ENCODE measurements at regions not wholly inside any gene's neighbourhood (a gene's known extent, or its start where the extent isn't known, plus 50 kb on each side); places are given as distances from the start of the nearest gene placed in this dataset.
"Not testable (repeated sequence)": the region's sequence is repeated elsewhere in the genome, so short reads cannot be mapped to it uniquely, and the experiment has no call there.

DNA sequence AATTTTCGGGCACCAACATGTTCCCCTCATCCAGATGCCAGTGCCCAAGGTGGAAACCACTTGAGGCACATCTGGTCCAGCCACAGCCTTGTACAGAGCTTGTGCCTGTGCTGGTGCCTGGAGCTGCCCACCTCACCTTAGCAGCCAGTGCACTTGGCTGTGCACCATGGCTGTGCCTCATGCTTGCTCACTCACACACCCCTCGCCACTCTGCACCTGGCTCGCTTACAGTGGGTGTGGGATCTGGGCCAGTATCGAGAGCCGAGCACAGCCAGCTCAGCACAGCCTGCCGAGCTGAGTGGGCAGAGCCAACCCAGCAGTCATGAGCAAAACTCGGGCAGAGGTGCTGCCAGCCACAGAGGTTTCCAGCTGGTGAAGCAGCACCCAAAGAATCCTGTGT lies 139.9 kb upstream of the NUPR2 start:
- H3K4me1 ChIP-seq (ENCODE audit: control insufficient read depth in 3 of 3, insufficient read depth in 3 of 3, low read length in 3 of 3): no peaks in the 10 kb centered on the region
- H3K27me3 ChIP-seq (ENCODE audit: control insufficient read depth in 3 of 3, insufficient read depth in 3 of 3, low read length in 3 of 3): no peaks in the 10 kb centered on the region
- no peak overlapping the region for H3K4me3 ChIP-seq (ENCODE audit: low read length in 3 of 3)
- no peak overlapping the region for H3K9ac ChIP-seq (ENCODE audit: low read depth in 1 of 3, low read length in 3 of 3)
- no peak overlapping the region for H3K27ac ChIP-seq (ENCODE audit: low read depth, low read length)
- H3K36me3 ChIP-seq (ENCODE audit: control insufficient read depth in 3 of 3, insufficient read depth in 3 of 3, low read length in 3 of 3): no peaks in the 10 kb centered on the region
- H3K9me3 ChIP-seq (ENCODE audit: control insufficient read depth in 3 of 3, low read length in 3 of 3): no peaks in the 10 kb centered on the region

DNA sequence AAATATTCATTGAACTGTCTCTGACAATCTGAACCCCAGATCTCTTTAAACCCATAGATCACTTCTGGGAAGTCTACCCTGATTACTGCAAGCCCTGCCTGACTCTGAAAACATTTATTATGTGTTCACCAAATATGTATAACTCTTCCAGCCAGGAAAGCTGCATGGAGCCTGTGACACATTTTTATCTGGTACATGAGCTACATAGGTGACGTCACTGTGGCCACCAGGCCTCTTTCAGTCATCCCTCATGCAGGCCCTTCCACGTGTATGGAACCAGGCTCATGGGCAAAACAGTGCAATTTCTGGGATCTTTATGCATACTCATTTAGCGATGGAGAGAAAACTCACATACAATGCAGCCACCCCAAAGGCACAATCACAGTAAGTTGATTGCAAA lies 133.9 kb upstream of the NUPR2 start:
- Histone ChIP-seq H3K27me3 (ENCODE audit: control insufficient read depth in 3 of 3, insufficient read depth in 3 of 3, low read length in 3 of 3) (no peaks in the 10 kb centered on the region), H3K27ac (ENCODE audit: low read depth, low read length) (no peak overlapping the region), H3K4me3 (ENCODE audit: low read length in 3 of 3) (no peak overlapping the region), H3K36me3 (ENCODE audit: control insufficient read depth in 3 of 3, insufficient read depth in 3 of 3, low read length in 3 of 3) (no peaks in the 10 kb centered on the region), H3K4me1 (ENCODE audit: control insufficient read depth in 3 of 3, insufficient read depth in 3 of 3, low read length in 3 of 3) (no peaks in the 10 kb centered on the region), H3K9ac (ENCODE audit: low read depth in 1 of 3, low read length in 3 of 3) (no peak overlapping the region), H3K9me3 (ENCODE audit: control insufficient read depth in 3 of 3, low read length in 3 of 3) (no peaks in the 10 kb centered on the region)

DNA sequence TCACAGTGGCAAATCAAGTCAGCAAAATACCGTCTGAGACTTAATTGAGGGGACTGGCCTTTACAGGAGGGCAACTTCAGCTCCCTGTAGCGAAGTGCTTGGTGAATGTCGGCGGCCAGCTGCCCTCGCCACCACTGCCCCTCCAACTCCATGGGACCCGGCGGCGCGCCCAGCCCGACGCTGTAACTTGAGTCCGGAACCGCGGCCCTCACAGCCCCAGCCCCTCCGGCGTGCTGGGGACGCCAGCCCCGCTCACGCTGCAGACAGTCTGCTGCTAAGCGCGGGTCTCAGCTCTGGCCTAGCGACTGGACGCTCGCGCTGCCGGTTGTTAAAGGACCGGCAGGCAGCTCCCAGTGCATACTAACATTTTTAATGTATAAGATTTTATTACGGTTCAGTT lies 113.4 kb upstream of the NUPR2 start:
- Histone ChIP-seq H3K9ac (ENCODE audit: low read depth in 1 of 3, low read length in 3 of 3) (no peak overlapping the region), H3K4me3 (ENCODE audit: low read length in 3 of 3) (no peak overlapping the region), H3K4me1 (ENCODE audit: control insufficient read depth in 3 of 3, insufficient read depth in 3 of 3, low read length in 3 of 3) (no peaks in the 10 kb centered on the region), H3K36me3 (ENCODE audit: control insufficient read depth in 3 of 3, insufficient read depth in 3 of 3, low read length in 3 of 3) (no peaks in the 10 kb centered on the region), H3K27ac (ENCODE audit: low read depth, low read length) (no peak overlapping the region), H3K27me3 (ENCODE audit: control insufficient read depth in 3 of 3, insufficient read depth in 3 of 3, low read length in 3 of 3) (no peaks in the 10 kb centered on the region), H3K9me3 (ENCODE audit: control insufficient read depth in 3 of 3, low read length in 3 of 3) (peaks cover 0 to 3% (median 0%) of the 10 kb centered on the region in 3 donors)

DNA sequence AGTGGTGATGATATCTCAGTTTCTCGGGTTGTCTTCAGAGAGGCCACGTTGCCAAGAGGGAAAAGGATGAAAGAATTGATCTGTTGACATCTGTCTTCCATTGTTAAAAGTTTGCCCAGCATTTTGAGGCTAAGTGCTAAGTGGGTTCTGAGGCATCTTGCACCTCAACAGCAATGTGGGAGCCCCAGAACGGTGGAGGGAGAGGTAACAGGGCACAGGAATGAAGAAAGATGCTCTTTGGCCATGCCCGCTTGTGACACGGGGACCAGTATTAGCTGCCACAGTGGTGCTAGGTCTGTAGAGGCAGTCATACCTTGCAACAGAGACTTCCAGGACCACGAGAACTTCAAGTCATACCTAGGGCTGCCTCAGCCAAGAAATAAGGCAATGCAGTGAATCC lies 106.6 kb upstream of the NUPR2 start:
- H3K27me3 ChIP-seq (ENCODE audit: control insufficient read depth in 3 of 3, insufficient read depth in 3 of 3, low read length in 3 of 3): no peaks in the 10 kb centered on the region
- H3K4me3 ChIP-seq (ENCODE audit: low read length in 3 of 3): no peak overlapping the region

DNA sequence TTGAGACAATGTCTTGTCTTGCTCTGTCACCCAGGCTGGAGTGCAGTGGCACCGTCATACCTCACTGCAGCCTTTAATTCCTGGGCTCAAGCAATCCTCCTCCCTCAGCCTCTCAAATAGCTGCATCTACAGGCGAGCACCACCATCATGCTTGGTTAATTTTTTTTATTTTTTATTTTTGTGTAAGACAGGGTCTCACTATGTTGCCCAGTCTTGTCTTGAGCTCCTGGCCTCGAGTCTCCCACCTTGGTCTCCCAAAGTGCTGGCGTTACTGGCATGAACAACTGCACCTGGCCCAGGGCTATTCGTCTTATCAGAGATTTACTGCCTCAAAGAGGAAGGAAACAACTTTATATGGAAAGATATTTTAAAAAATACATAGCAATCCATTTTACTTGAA lies 102.8 kb upstream of the NUPR2 start:
- H3K9ac ChIP-seq (ENCODE audit: low read depth in 1 of 3, low read length in 3 of 3): no peak overlapping the region
- no peaks in the 10 kb centered on the region for H3K36me3 ChIP-seq (ENCODE audit: control insufficient read depth in 3 of 3, insufficient read depth in 3 of 3, low read length in 3 of 3)
- no peak overlapping the region for H3K4me3 ChIP-seq (ENCODE audit: low read length in 3 of 3)
- H3K27me3 ChIP-seq (ENCODE audit: control insufficient read depth in 3 of 3, insufficient read depth in 3 of 3, low read length in 3 of 3): no peaks in the 10 kb centered on the region
- no peaks in the 10 kb centered on the region for H3K4me1 ChIP-seq (ENCODE audit: control insufficient read depth in 3 of 3, insufficient read depth in 3 of 3, low read length in 3 of 3)
- no peak overlapping the region for H3K27ac ChIP-seq (ENCODE audit: low read depth, low read length)
- peaks cover 2 to 10% (median 4%) of the 10 kb centered on the region in 3 donors for H3K9me3 ChIP-seq (ENCODE audit: control insufficient read depth in 3 of 3, low read length in 3 of 3)

More for the DNA sequence above, 106.6 kb upstream of the NUPR2 start:
- Histone ChIP-seq H3K4me1 (ENCODE audit: control insufficient read depth in 3 of 3, insufficient read depth in 3 of 3, low read length in 3 of 3) (no peaks in the 10 kb centered on the region), H3K27ac (ENCODE audit: low read depth, low read length) (no peak overlapping the region), H3K36me3 (ENCODE audit: control insufficient read depth in 3 of 3, insufficient read depth in 3 of 3, low read length in 3 of 3) (no peaks in the 10 kb centered on the region), H3K9me3 (ENCODE audit: control insufficient read depth in 3 of 3, low read length in 3 of 3) (peaks cover 0 to 3% (median 0%) of the 10 kb centered on the region in 3 donors), H3K9ac (ENCODE audit: low read depth in 1 of 3, low read length in 3 of 3) (no peak overlapping the region)

DNA sequence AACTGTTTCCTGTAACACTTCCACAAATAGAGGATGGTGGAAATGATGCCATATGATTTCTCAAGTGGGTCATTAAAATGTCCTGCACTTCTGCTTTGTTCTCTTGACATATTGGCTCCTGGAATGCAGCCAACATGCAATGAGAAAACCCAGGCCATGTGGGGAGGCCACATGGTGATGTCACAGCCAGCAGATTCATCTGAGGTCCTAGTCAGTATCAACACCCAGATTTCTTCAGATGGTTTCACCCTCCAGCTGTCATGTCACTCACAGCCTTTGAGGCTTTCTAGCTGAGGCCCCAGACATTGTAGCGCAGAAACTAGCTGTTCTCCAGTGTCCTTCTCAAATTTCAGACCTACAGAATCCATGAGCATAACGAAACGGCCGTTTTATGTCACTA lies 102.3 kb upstream of the NUPR2 start:
- H3K4me1 ChIP-seq (ENCODE audit: control insufficient read depth in 3 of 3, insufficient read depth in 3 of 3, low read length in 3 of 3): no peaks in the 10 kb centered on the region
- no peaks in the 10 kb centered on the region for H3K36me3 ChIP-seq (ENCODE audit: control insufficient read depth in 3 of 3, insufficient read depth in 3 of 3, low read length in 3 of 3)
- no peaks in the 10 kb centered on the region for H3K27me3 ChIP-seq (ENCODE audit: control insufficient read depth in 3 of 3, insufficient read depth in 3 of 3, low read length in 3 of 3)
- H3K4me3 ChIP-seq (ENCODE audit: low read length in 3 of 3): no peak overlapping the region
- no peak overlapping the region for H3K9ac ChIP-seq (ENCODE audit: low read depth in 1 of 3, low read length in 3 of 3)
- H3K9me3 ChIP-seq (ENCODE audit: control insufficient read depth in 3 of 3, low read length in 3 of 3): peaks cover 2 to 10% (median 4%) of the 10 kb centered on the region in 3 donors
- no peak overlapping the region for H3K27ac ChIP-seq (ENCODE audit: low read depth, low read length)

DNA sequence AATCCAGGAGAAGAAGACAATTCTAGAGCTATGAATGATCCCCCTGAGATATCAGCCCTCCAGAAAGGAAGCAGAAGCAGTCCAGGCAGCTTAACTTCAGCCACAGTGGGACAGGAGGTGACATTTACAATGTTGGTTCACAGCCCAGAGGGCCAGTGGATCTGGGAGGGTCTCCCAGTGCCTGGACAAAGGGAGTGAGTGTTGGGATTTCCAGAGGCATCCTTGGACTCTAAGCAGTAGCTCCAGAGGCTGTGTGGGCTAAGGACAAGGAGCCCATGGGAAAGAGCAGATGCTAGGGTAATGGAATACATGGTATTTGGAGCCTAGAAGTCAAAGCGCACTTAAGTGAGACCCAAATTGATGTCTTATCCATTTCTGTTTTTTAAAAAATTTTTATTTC lies 97.4 kb upstream of the NUPR2 start:
- Histone ChIP-seq H3K9me3 (ENCODE audit: control insufficient read depth in 3 of 3, low read length in 3 of 3) (peaks cover 2 to 7% (median 4%) of the 10 kb centered on the region in 3 donors), H3K27me3 (ENCODE audit: control insufficient read depth in 3 of 3, insufficient read depth in 3 of 3, low read length in 3 of 3) (no peaks in the 10 kb centered on the region), H3K4me3 (ENCODE audit: low read length in 3 of 3) (no peak overlapping the region), H3K27ac (ENCODE audit: low read depth, low read length) (no peak overlapping the region), H3K36me3 (ENCODE audit: control insufficient read depth in 3 of 3, insufficient read depth in 3 of 3, low read length in 3 of 3) (no peaks in the 10 kb centered on the region), H3K9ac (ENCODE audit: low read depth in 1 of 3, low read length in 3 of 3) (no peak overlapping the region), H3K4me1 (ENCODE audit: control insufficient read depth in 3 of 3, insufficient read depth in 3 of 3, low read length in 3 of 3) (no peaks in the 10 kb centered on the region)

DNA sequence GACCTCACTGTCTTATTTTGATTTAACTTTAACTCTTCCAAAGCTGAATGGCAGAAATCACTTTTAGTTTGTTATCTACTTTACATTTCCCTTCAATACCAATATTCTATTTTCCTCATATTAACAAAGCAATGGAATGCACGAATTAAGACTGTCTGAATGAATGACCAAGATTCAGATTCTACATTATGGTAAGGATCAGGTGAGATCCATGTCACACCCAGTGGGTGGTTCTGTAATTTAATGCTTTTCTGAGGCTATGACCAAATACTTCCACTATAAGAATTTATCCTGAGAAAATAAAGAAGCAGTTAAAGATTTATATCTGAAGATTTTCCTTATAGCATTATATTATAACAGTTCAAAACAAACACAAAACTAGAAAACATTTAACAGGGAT lies 90.2 kb upstream of the NUPR2 start:
- no peak overlapping the region for H3K27ac ChIP-seq (ENCODE audit: low read depth, low read length)
- no peaks in the 10 kb centered on the region for H3K9me3 ChIP-seq (ENCODE audit: control insufficient read depth in 3 of 3, low read length in 3 of 3)
- H3K4me3 ChIP-seq (ENCODE audit: low read length in 3 of 3): no peak overlapping the region
- H3K36me3 ChIP-seq (ENCODE audit: control insufficient read depth in 3 of 3, insufficient read depth in 3 of 3, low read length in 3 of 3): no peaks in the 10 kb centered on the region
- no peaks in the 10 kb centered on the region for H3K27me3 ChIP-seq (ENCODE audit: control insufficient read depth in 3 of 3, insufficient read depth in 3 of 3, low read length in 3 of 3)
- H3K9ac ChIP-seq (ENCODE audit: low read depth in 1 of 3, low read length in 3 of 3): no peak overlapping the region
- H3K4me1 ChIP-seq (ENCODE audit: control insufficient read depth in 3 of 3, insufficient read depth in 3 of 3, low read length in 3 of 3): no peaks in the 10 kb centered on the region

DNA sequence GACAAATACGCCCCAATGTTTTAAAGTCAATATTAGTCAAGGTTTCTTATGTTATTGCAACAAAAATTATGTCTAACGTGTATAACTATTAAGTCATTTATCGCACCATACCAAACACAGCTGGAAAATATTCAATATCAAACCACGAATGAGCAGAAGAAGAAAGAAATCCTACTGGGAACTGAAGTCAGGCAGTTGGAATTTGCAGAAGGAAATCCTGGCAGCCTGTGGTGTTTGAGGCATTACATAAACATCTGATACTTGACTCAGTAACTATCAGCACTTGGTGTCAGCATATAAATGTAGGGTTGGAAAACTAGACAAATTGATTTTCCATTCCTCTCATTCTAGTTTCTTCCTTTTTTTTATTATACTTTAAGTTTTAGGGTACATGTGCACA lies 83.4 kb upstream of the NUPR2 start:
- Histone ChIP-seq H3K27ac (ENCODE audit: low read depth, low read length) (no peak overlapping the region), H3K4me1 (ENCODE audit: control insufficient read depth in 3 of 3, insufficient read depth in 3 of 3, low read length in 3 of 3) (no peaks in the 10 kb centered on the region), H3K27me3 (ENCODE audit: control insufficient read depth in 3 of 3, insufficient read depth in 3 of 3, low read length in 3 of 3) (no peaks in the 10 kb centered on the region), H3K36me3 (ENCODE audit: control insufficient read depth in 3 of 3, insufficient read depth in 3 of 3, low read length in 3 of 3) (no peaks in the 10 kb centered on the region), H3K9me3 (ENCODE audit: control insufficient read depth in 3 of 3, low read length in 3 of 3) (no peaks in the 10 kb centered on the region), H3K4me3 (ENCODE audit: low read length in 3 of 3) (no peak overlapping the region), H3K9ac (ENCODE audit: low read depth in 1 of 3, low read length in 3 of 3) (no peak overlapping the region)

DNA sequence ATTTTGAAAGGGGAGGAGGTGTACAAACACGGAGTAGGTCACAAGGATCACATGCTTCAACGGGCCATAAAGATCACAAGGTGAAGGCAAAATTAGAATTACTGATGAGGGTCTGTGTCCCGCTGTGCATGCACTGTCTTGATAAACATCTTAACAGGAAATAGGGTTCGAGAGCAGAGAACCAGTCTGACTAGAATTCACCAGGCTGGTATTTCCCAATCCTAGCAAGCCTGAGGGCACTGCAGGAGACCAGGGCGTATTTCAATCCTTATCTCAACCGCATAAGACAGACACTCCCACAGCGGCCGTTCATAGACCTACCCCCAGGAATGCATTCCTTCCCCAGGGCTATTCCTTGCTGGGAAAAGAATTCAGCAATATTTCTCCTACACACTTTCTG lies 80.0 kb upstream of the NUPR2 start:
- H3K4me3 ChIP-seq (ENCODE audit: low read length in 3 of 3); H3K36me3 ChIP-seq (ENCODE audit: control insufficient read depth in 3 of 3, insufficient read depth in 3 of 3, low read length in 3 of 3); H3K4me1 ChIP-seq (ENCODE audit: control insufficient read depth in 3 of 3, insufficient read depth in 3 of 3, low read length in 3 of 3); H3K27ac ChIP-seq (ENCODE audit: low read depth, low read length); H3K27me3 ChIP-seq (ENCODE audit: control insufficient read depth in 3 of 3, insufficient read depth in 3 of 3, low read length in 3 of 3); H3K9ac ChIP-seq (ENCODE audit: low read depth in 1 of 3, low read length in 3 of 3); H3K9me3 ChIP-seq (ENCODE audit: control insufficient read depth in 3 of 3, low read length in 3 of 3): not testable (repeated sequence)

DNA sequence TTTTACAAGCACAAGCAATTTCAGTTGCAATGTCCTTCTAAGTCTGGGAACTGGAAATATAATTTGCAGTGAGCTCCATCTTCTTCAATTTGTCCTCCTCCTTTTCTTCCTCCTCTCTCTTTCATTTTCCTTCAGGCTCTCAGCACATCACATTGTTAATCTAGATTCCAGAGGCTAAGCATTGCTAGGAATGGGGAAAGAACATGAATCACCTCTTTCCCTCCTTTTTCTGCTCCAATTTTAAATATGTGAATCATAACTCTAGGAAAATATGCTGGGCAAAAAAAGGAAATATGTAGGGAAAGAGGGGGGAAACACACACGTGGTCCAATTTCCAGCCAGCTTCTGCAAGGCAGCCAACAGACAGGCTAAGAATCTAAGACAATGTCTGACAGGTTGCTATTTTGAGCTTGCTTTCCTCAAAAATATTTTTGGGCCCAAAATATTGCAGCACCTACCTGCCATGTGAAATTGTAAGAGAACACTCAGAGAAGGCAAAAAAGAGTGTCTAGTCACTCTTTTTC lies 72.7 kb upstream of the NUPR2 start:
- Histone ChIP-seq H3K4me3 (ENCODE audit: low read length in 3 of 3) (no peak overlapping the region), H3K27me3 (ENCODE audit: control insufficient read depth in 3 of 3, insufficient read depth in 3 of 3, low read length in 3 of 3) (peaks cover 0 to 3% (median 0%) of the 10 kb centered on the region in 3 donors), H3K9me3 (ENCODE audit: control insufficient read depth in 3 of 3, low read length in 3 of 3) (no peaks in the 10 kb centered on the region), H3K4me1 (ENCODE audit: control insufficient read depth in 3 of 3, insufficient read depth in 3 of 3, low read length in 3 of 3) (no peaks in the 10 kb centered on the region), H3K27ac (ENCODE audit: low read depth, low read length) (no peak overlapping the region), H3K9ac (ENCODE audit: low read depth in 1 of 3, low read length in 3 of 3) (no peak overlapping the region), H3K36me3 (ENCODE audit: control insufficient read depth in 3 of 3, insufficient read depth in 3 of 3, low read length in 3 of 3) (no peaks in the 10 kb centered on the region)

Data from skeletal muscle tissue (tissue), 3 donors.